Tibial nerve (tissue), 4 donors: ENCODE measurements at regions not wholly inside any gene's neighbourhood (a gene's known extent, or its start where the extent isn't known, plus 50 kb on each side); places are given as distances from the start of the nearest gene placed in this dataset.

Experiments
- DNase-seq, 2 donors: peaks; one replicate each; pipeline ENCODE4 v3.0.0-alpha.2; 2019; ENCODE audit warnings: low spot score in 2 of 2
- H3K27ac ChIP-seq, 4 donors: fragments of 200-600 bp; sonication (generic) in 3 of 4; one replicate each; pipeline ENCODE4 v1.5.1; 2017 to 2019; ENCODE audit warnings: mild to moderate bottlenecking in 1 of 4
- H3K27me3 ChIP-seq, 2 donors: fragments of 200-600 bp; sonication (generic) in 1 of 2; one replicate each; pipeline versions ENCODE4 v1.5.1 to v1.6.0; 2017 to 2019
- H3K36me3 ChIP-seq, 3 donors: fragments of 200-600 bp; sonication (generic); one replicate each; pipeline ENCODE4 v1.5.1; 2018 to 2019
- H3K4me1 ChIP-seq, 4 donors: fragments of 200-600 bp; sonication (generic) in 3 of 4; one replicate each; pipeline ENCODE4 v1.5.1; 2017 to 2019
- H3K4me3 ChIP-seq, 4 donors: fragments of 200-600 bp; sonication (generic) in 3 of 4; one replicate each; pipeline ENCODE4 v1.5.1; 2017 to 2019; ENCODE audit warnings: mild to moderate bottlenecking in 1 of 4, moderate library complexity in 1 of 4
- H3K9me3 ChIP-seq, 4 donors: fragments of 200-600 bp; sonication (generic) in 3 of 4; one replicate each; pipeline ENCODE4 v1.5.1; 2017 to 2019
- CTCF ChIP-seq, 5 experiments: fragments of 200-600 bp in 3 of 5; fragments of 450-650 bp in 2 of 5; sonication (generic) in 3 of 5; IDR thresholded peaks; one replicate each; pipeline ENCODE4 v1.5.1; 2016 to 2019; ENCODE audit warnings: antibody characterized with exemption in 5 of 5, mild to moderate bottlenecking in 3 of 5, moderate library complexity in 2 of 5
- EP300 ChIP-seq, 2 donors: sonication (generic); formaldehyde crosslinking; IDR thresholded peaks; one replicate each; pipeline ENCODE4 v1.6.1; 2017; ENCODE audit warnings: antibody characterized with exemption in 2 of 2, mild to moderate bottlenecking in 1 of 2
- POLR2A ChIP-seq, 2 donors: fragments of 450-650 bp; IDR thresholded peaks; one replicate each; pipeline ENCODE4 v1.6.1; 2017; ENCODE audit warnings: antibody characterized with exemption in 2 of 2, mild to moderate bottlenecking in 2 of 2, moderate library complexity in 2 of 2
- WGBS, 2 donors: methylation state at CpG; one replicate each; pipeline ENCODE4 v1.1.5; 2018; 5-methylcytosine and 5-hydroxymethylcytosine counted together

GRCh38 chr1:67482733-67483482 lies 52.7 kb upstream of the SERBP1 start:
- H3K27me3 ChIP-seq, result no peaks in the 10 kb centered on the region
- peaks cover 0 to 9% (median 2%) of the 10 kb centered on the region in 4 donors for H3K4me1 ChIP-seq
- no peak overlapping the region for H3K27ac ChIP-seq
- TF ChIP-seq EP300 (IDR thresholded peaks at IDR 0.05), result no peak
- TF ChIP-seq CTCF (IDR thresholded peaks at IDR 0.05), result no peak
- TF ChIP-seq POLR2A (IDR thresholded peaks at IDR 0.05), result no peak
- H3K9me3 ChIP-seq, result no peaks in the 10 kb centered on the region
- 92 to 94% methylated on average over 7 of the region's 7 CpGs for whole genome bisulfite sequencing, 2 donors
- no peak overlapping the region for H3K4me3 ChIP-seq
- H3K36me3 ChIP-seq, result no peaks in the 10 kb centered on the region
- no peak for DNase-seq

GRCh38 chr1:67484492-67484891 lies 54.3 kb upstream of the SERBP1 start:
- 42 to 48% methylated on average over 2 of the region's 2 CpGs for WGBS, 2 donors
- Histone ChIP-seq H3K4me3 (no peak overlapping the region), H3K9me3 (no peaks in the 10 kb centered on the region), H3K27ac (no peak overlapping the region), H3K27me3 (no peaks in the 10 kb centered on the region), H3K4me1 (peaks cover 0 to 2% (median under 1%) of the 10 kb centered on the region in 4 donors), H3K36me3 (no peaks in the 10 kb centered on the region)
- TF ChIP-seq EP300 (IDR thresholded peaks at IDR 0.05) (no peak), POLR2A (IDR thresholded peaks at IDR 0.05) (no peak), CTCF (IDR thresholded peaks at IDR 0.05) (no peak)
- DNase-seq, result no peak

- no peaks in the 10 kb centered on the region for H3K36me3 ChIP-seq
- H3K4me3 ChIP-seq, result no peak overlapping the region
- H3K9me3 ChIP-seq, result no peaks in the 10 kb centered on the region
- no peaks in the 10 kb centered on the region for H3K27me3 ChIP-seq
- no peak for DNase-seq
- H3K27ac ChIP-seq, result no peak overlapping the region
- H3K4me1 ChIP-seq, result no peaks in the 10 kb centered on the region
- TF ChIP-seq EP300 (IDR thresholded peaks at IDR 0.05), result no peak
- TF ChIP-seq CTCF (IDR thresholded peaks at IDR 0.05), result no peak
- no peak for TF ChIP-seq POLR2A (IDR thresholded peaks at IDR 0.05)
- WGBS, 2 donors, result 71 to 77% methylated on average over 3 of the region's 3 CpGs
Observed at GRCh38 chr1:67485046-67485811, 55.0 kb upstream of the SERBP1 start.

GRCh38 chr1:67489643-67490042 lies 59.4 kb upstream of the SERBP1 start:
- Histone ChIP-seq H3K9me3 (no peaks in the 10 kb centered on the region), H3K36me3 (no peaks in the 10 kb centered on the region), H3K4me3 (no peak overlapping the region), H3K4me1 (no peaks in the 10 kb centered on the region), H3K27ac (no peak overlapping the region), H3K27me3 (no peaks in the 10 kb centered on the region)
- TF ChIP-seq CTCF (IDR thresholded peaks at IDR 0.05), result no peak
- no peak for TF ChIP-seq POLR2A (IDR thresholded peaks at IDR 0.05)
- no peak for TF ChIP-seq EP300 (IDR thresholded peaks at IDR 0.05)
- DNase-seq, result no peak
- 52 to 58% methylated on average over 1 of the region's 1 CpG for WGBS, 2 donors

- Histone ChIP-seq H3K36me3 (no peaks in the 10 kb centered on the region), H3K27ac (no peak overlapping the region), H3K4me1 (no peaks in the 10 kb centered on the region), H3K9me3 (no peaks in the 10 kb centered on the region), H3K27me3 (no peaks in the 10 kb centered on the region), H3K4me3 (no peak overlapping the region)
- 72 to 87% methylated on average over 3 of the region's 3 CpGs for WGBS, 2 donors
- no peak for DNase-seq
- no peak for TF ChIP-seq POLR2A (IDR thresholded peaks at IDR 0.05)
- TF ChIP-seq EP300 (IDR thresholded peaks at IDR 0.05), result no peak
- no peak for TF ChIP-seq CTCF (IDR thresholded peaks at IDR 0.05)
Observed at GRCh38 chr1:67491280-67491679, 61.1 kb upstream of the SERBP1 start.
